Neural cell (in vitro differentiated cells): ENCODE measurements at regions not wholly inside any gene's neighbourhood (a gene's known extent, or its start where the extent isn't known, plus 50 kb on each side); places are given as distances from the start of the nearest gene placed in this dataset.

Source experiments
- EP300 ChIP-seq: fragments of 450-650 bp; conservative IDR thresholded peaks from 2 replicates; pipeline ENCODE4 v1.6.1; 2014; ENCODE audit warnings: antibody characterized with exemption, mild to moderate bottlenecking, moderate library complexity; ENCODE audit not compliant: poor library complexity, severe bottlenecking
- EZH2 ChIP-seq: fragments of 200-600, 300-800 bp; shearing (Covaris generic), sonication (generic); IDR thresholded peaks from 2 replicates; pipeline ENCODE4 v1.6.1; 2014; ENCODE audit warnings: antibody characterized with exemption, low read length, borderline replicate concordance, mild to moderate bottlenecking; ENCODE audit not compliant: insufficient read depth, poor library complexity, severe bottlenecking
- SMC3 ChIP-seq: fragments of 450-650 bp; conservative IDR thresholded peaks from 2 replicates; pipeline ENCODE4 v1.6.1; 2014; ENCODE audit warnings: antibody characterized with exemption, mild to moderate bottlenecking, moderate library complexity; ENCODE audit not compliant: poor library complexity
- TF ChIP-seq, protein P1 (sequence below): fragments of 450-650 bp; IDR thresholded peaks from 2 replicates; pipeline ENCODE4 v1.5.1; 2014; ENCODE audit warnings: antibody characterized with exemption, mild to moderate bottlenecking, moderate library complexity; ENCODE audit not compliant: poor library complexity, severe bottlenecking

DNA sequence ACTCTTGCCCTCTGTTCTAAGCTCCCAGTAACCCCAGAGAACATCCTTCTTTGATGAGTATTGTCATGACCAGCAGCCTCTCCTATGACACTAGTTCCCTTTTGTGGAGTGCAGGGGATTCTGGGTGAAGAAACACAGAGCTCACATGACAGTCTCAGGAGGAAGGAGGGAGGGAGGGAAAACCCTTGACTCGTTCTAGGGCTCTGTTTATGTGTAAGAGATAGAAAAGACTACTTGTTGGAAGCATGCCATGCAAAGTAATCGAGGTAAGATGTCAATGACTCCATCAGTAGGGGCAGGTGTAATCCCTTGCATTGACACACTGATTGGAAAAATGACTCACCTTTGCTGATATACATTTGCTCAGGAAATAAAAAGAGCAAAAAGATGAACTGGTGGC is 190.2 kb upstream of the ELL2 start:
- TF ChIP-seq, protein P1, sequence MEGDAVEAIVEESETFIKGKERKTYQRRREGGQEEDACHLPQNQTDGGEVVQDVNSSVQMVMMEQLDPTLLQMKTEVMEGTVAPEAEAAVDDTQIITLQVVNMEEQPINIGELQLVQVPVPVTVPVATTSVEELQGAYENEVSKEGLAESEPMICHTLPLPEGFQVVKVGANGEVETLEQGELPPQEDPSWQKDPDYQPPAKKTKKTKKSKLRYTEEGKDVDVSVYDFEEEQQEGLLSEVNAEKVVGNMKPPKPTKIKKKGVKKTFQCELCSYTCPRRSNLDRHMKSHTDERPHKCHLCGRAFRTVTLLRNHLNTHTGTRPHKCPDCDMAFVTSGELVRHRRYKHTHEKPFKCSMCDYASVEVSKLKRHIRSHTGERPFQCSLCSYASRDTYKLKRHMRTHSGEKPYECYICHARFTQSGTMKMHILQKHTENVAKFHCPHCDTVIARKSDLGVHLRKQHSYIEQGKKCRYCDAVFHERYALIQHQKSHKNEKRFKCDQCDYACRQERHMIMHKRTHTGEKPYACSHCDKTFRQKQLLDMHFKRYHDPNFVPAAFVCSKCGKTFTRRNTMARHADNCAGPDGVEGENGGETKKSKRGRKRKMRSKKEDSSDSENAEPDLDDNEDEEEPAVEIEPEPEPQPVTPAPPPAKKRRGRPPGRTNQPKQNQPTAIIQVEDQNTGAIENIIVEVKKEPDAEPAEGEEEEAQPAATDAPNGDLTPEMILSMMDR = no peak
- no peak for TF ChIP-seq EP300
- TF ChIP-seq EZH2 = no peak
- no peak for TF ChIP-seq SMC3
